Fibroblast of skin of scalp (primary cell): ENCODE measurements at regions not wholly inside any gene's neighbourhood (a gene's known extent, or its start where the extent isn't known, plus 50 kb on each side); places are given as distances from the start of the nearest gene placed in this dataset.
"Not testable (repeated sequence)": the region's sequence is repeated elsewhere in the genome, so short reads cannot be mapped to it uniquely, and the experiment has no call there.

Experiments used
- DNase-seq: peaks from one replicate; pipeline ENCODE4 v3.0.0-alpha.2; 2013

GRCh38 chr7:98728555-98728954, 111.5 kb downstream of the NPTX2 start:
- DNase-seq: no peak

- peak; percentile 72 for DNase-seq
These were observed 112.0 kb downstream of the NPTX2 start for GRCh38 chr7:98729121-98729520.

GRCh38 chr7:98730326-98730725, 113.2 kb downstream of the NPTX2 start:
- no peak for DNase-seq

- DNase-seq: no peak
These were observed 114.6 kb downstream of the NPTX2 start for GRCh38 chr7:98731651-98732050.

- DNase-seq: peak; percentile 29
These were observed 116.0 kb downstream of the NPTX2 start for GRCh38 chr7:98733036-98733435.

- no peak for DNase-seq
These were observed 118.7 kb downstream of the NPTX2 start for GRCh38 chr7:98735801-98736200.

GRCh38 chr7:98736461-98736860, 119.4 kb downstream of the NPTX2 start:
- not testable (repeated sequence) for DNase-seq

GRCh38 chr7:98737176-98737575, 120.1 kb downstream of the NPTX2 start:
- DNase-seq: no peak

GRCh38 chr7:98740643-98741042, 123.6 kb downstream of the NPTX2 start:
- DNase-seq: no peak

GRCh38 chr7:98745722-98746318, 124.0 kb downstream of the TMEM130 start:
- DNase-seq: peak; percentile 53

- DNase-seq: no peak
These were observed 121.7 kb downstream of the TMEM130 start for GRCh38 chr7:98748090-98748489.

- no peak for DNase-seq
These were observed 116.6 kb downstream of the TMEM130 start for GRCh38 chr7:98753176-98753575.

GRCh38 chr7:98753989-98754479, 115.8 kb downstream of the TMEM130 start:
- DNase-seq: peak; percentile 36

- DNase-seq: peak; percentile 19
These were observed 114.5 kb downstream of the TMEM130 start for GRCh38 chr7:98755138-98755898.

- no peak for DNase-seq
These were observed 111.7 kb downstream of the TMEM130 start for GRCh38 chr7:98758157-98758556.

GRCh38 chr7:98760201-98760651, 109.6 kb downstream of the TMEM130 start:
- DNase-seq: peak; percentile 83

- DNase-seq: no peak
These were observed 108.6 kb downstream of the TMEM130 start for GRCh38 chr7:98761225-98761624.

- DNase-seq: no peak
These were observed 107.2 kb downstream of the TMEM130 start for GRCh38 chr7:98762620-98763019.

GRCh38 chr7:98763441-98763840, 106.4 kb downstream of the TMEM130 start:
- no peak for DNase-seq

GRCh38 chr7:98764946-98765345, 104.9 kb downstream of the TMEM130 start:
- no peak for DNase-seq

GRCh38 chr7:98770085-98770484, 99.7 kb downstream of the TMEM130 start:
- DNase-seq: not testable (repeated sequence)

- peak; percentile 92 for DNase-seq
These were observed 98.3 kb downstream of the TMEM130 start for GRCh38 chr7:98771519-98771918.

- no peak for DNase-seq
These were observed 97.7 kb downstream of the TMEM130 start for GRCh38 chr7:98771941-98772603.
